ENCODE measurements at regions not wholly inside any gene's neighbourhood (a gene's known extent, or its start where the extent isn't known, plus 50 kb on each side); places are given as distances from the start of the nearest gene placed in this dataset.

DNA sequence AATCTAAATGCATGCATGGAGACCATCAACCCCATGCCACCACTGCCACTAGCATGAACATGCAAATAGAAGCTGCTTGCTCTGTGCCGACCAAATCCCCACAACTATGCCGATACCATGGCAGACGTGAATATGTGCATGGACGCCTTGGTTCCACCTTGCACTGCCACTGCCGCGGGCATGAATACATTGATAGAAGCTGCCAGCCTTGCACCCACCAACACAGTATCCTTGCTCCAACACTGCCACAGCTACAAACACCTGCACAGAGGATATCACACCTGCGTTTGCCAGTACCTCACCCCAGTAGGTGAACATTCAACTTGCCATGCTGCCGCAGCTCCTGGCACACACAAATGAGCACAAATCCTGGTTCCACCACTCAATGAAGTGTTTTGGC, 527.4 kb upstream of the REG3G start:
- no peak for FAIRE-seq

DNA sequence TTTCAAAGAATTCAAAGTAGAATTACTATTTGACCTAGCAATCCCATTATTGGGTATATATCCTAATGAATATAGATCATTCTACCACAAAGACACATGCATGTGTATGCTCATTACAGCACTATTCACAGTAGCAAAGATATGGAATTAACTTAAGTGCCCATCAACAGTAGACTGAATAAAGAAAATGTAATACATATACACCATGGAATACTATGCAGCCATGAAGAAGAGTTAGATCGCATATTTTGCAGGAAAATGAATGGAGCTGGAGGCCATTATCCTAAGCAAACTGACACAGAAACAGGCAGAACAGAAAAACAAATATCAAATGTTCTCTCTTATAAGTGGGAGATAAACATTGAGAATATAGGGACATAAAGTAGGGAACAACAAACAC, 519.2 kb upstream of the REG3G start:
- no peak for FAIRE-seq

DNA sequence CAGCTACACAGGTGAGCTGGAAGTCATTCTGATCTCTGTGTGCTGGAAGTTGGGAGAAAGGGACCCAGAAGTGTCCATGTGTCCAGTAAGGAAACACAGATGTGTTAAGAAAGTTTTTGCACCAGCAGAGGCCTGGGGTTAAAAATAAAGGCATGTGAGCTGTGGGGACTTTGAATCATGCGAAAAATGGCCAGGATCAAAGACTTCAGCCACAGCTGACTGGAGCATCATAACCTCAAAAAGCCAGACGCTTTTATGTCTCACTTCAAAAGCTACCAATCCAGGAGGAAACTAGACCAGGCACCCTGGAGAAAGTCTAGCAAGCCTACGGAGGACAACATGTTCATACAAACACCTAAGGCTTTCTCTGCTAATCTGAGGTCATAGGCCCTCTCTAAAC, 503.6 kb upstream of the REG3G start:
- FAIRE-seq = no peak

DNA sequence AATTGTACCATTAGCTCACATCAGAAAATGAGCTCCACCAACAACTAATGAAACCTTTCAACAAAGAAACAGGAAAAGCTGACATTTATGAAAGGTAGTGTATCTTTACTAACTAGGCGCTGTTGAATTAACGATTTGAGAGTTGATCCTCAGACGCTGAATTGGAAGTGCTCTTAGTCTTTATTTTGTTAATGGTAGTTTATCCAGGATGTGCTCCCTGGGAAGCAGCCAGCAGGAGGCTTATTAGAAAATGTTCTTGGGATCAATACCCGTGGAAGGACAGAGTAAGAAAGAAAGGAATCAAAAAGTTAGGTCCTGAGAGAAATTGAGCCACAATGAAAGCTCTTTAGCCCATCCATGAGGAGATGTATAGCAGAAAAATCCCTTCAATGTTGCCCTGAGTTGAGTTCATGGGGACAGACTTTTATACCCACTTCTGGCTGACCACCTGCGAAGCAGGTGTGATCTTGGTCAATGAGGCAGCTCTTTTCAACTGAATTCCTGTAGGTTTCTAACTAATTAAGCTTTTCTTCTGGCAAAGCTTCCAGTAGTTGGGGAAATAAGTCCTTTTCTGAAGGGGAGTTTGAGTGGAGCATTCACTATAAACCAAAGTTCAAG, 492.6 kb upstream of the REG3G start:
- FAIRE-seq = no peak

DNA sequence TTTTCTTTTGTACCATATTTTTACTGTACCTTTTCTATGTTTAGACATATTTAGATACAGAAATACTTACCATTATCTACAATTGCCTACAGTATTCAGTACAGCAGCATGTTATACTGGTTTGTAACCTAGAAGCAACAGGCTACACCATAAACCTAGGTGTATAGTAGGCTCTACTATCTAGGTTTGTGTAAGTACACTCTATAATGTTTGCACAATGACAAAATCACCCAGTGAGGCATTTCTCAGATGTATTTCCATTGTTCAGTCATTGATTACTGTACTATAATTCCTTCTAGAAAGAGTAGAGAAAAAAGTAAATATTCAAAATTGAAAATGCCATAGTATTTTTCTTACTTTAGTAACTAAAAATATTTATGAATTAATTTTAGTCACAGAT, 490.1 kb upstream of the REG3G start:
- FAIRE-seq = no peak

DNA sequence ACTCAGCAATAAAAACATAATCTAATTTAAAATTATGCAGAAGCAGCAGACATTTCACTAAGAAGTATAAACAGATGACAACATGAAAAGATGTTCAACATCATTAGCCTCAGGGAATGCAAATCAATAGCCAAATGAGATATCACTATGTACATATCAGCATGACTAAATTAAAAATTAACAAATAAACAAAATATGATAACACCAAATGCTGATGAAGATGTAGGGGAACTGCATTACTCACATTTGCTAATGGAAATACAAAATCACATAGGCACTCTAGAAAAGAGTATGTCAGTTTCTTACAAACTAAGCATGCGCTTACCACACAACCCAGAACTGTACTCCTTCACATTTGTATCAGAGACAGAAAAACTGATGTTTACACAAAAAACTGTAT, 487.2 kb upstream of the REG3G start:
- FAIRE-seq = no peak

DNA sequence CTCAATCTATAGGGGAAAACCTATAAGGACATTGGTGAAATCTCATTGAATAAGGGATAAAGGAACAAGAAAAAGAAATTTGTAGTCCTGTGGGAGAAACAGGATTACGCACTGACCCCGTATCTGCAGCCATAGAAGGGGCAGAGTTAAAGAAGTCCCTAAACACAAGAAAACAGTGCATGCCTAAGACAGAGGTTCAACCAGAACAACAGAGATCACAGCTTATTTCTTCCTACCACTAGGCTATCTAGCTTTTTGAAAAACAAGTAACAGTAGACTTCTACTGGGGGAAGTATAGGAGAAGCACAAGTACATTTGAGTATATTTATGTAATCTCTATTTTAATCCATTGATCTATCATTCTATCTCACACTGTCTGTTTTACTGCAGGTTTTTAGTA, 485.2 kb upstream of the REG3G start:
- FAIRE-seq = no peak

DNA sequence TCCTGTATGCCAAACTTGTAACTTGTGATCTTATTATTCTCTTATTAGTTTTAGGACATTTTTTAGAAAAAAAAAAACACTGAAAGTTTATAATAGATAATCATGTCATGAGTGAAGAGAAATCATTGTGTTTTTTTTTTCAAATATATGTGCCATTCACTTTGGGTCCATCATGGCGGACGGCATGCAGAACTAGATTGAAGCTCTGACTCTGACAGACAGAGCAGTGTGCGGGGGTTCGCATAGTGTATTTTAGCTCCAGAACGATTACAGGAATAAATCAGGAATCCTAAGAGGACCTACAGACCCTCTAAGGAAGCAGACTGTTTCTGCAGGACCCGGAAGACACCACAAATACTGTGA, 484.4 kb upstream of the REG3G start:
- no peak for FAIRE-seq

DNA sequence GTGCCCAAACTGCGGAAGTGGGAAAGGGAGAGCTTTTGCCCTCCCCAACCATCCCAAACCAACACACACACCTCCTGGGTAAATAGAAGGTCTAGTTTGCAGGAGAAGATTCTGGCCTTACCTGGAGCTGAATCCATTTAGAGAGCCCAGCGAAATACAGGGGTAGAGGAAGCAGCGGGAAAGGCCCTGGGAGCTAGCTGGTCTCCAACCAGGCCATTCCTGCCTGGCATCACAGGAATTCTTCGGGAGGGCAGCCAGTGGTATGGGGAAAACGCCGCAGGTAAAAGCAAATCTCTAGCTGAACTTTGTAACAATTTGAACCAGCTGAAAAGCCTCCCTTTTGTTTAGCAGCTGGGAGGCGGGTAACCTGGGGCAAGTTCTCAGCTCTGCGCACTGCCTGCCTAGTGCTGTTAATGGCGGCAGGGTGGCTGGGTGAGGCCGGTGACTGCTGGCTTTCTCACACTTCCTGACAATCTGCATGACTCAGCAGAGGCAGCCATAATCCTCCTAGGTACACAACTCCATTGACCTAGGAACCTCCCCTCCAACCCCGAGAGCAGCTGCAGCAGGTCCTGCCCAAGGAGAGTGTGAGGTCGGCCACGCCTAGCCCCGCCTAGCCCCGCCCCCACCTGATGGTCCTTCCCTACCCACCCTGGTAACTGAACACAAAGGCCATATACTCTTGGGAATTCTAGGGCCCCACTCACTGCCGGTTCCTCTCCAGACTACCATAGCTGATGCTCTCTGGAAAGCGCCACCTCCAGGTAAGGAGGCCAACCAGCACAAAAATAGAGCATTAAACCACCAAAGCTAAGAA, 483.8 kb upstream of the REG3G start:
- FAIRE-seq = no peak

DNA sequence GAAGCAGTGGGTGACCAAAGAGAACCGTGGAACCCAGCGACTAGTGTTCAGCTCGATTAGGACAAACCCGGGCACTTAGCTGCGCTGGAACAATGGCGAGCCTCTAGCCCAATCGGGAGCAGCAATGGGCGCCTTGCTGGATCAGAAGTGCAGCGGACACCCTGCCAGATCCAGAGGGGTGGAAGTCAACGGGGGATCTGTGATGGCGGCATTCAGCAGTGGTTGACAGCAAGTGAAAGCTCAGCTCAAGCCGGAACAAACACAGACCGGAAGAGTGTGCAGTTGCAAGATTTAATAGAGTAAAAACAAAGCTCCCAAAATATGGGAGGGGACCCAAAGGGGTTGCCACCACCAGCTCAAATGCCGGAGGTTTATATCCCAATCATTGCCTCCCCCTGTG, 478.7 kb upstream of the REG3G start:
- FAIRE-seq = no peak

DNA sequence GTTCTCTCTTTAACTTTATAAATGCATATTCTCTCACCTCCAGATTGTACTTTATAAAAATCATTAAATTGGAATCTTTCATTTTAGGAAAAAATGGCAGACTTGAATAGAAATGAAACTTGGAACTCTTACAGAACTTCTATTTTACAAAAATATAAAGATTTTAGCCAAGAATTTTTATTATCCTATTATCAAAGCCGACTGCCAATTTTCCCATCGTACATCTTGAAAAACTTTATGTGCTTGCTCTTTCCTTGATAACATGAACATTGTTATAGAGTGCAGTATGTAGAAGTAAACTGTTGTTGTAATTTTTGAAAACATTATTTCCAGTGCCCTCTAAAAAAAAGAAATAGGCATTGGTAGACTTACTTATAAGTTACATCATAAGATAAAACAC, 475.7 kb upstream of the REG3G start:
- no peak for FAIRE-seq

DNA sequence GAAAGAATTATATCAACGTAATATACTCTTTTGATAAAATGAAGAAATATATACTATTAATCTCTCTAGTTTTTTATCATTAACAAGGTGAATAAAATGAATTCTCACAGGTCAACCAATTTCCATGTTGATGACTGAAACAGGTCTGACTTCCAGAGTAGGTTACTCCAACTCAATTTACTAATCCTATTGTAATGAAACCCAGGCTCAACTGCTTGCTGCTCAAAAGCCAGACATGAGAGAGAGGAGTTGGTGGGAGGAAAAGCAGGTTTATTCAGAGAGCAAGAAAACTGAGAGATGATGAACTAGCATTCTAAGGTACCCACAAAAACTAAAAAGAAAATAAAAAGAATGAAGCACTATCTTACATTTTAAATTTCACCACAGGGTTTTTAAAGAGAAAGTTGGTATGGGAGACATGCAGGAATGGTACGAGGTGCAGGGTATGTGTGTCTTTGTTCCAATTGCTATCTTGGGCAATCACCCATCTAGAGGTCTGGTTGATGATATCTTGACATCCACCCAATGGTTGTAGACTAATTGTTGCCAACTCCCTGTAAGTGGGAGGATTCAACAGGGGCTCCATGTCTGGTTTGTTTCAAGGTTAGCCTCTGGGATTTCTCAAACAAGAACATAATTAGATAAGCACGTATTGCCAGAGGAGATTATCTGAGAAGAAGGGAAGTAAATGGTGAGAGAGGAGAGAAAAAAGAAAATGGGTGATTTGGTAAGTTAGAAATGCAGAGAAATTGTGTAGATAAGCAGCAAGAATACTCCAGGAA, 471.4 kb upstream of the REG3G start:
- FAIRE-seq = no peak

DNA sequence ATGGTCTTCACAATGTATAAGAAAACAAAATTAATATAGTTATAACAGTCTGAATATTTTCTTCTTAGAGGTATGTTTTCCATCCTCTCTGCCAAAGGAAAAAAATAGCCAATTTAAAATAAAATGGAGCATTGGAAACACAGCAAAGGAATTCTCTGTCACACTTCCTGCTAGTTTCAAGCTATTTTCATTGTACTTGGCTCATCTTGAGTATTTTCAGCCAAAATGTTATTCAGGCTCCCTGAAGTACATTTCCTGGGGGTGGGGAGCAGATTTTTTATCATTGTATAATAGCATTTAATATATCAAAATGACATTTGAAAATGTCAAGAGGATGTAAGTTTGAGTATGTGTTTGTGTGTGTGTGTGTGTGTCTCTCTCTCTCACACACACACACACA, 463.6 kb upstream of the REG3G start:
- no peak for FAIRE-seq

DNA sequence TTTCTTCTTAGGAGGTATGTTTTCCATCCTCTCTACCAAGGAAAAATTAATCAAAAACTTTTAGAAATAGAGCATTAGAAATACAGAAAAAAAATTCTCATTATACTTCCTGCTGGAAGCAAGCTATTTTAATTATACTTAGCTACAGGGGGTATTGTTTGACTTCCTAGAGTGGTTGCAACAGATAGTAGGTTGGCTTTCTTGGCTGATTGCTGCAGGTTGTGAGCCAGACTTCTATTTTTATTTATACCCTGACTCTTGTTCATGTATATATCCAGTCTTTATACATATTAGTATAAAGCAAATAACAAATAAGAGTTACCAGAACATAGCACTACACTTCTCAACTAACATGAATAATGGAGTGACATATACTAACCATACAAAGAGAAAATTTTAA, 460.8 kb upstream of the REG3G start:
- no peak for FAIRE-seq

DNA sequence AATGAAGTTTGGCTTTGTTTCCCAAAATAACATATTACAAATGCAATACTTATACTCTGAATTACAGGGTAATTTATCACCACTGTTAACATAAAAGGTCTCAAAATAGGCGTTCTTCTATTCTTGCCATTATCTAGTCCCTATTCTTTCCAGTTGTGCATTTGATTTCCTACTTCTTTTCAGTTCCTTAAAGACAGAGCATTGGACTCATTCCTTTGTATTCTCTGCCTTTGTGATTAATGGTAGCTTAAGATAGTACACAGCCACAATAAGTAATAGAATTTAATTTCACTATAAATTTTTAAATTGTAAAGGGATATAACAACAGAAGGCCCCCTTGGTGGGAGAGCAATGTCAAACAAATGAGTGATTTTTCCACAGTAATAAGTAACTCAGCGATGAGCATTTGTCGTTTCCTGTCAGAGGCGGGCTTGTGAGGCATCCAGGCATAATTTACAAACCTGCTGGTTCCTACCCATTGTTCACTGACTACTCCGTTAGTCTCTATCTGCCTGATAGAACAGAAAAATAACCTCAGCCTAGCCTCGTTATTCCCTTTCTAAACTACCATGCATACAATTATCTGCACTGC, 456.6 kb upstream of the REG3G start:
- no peak for FAIRE-seq

DNA sequence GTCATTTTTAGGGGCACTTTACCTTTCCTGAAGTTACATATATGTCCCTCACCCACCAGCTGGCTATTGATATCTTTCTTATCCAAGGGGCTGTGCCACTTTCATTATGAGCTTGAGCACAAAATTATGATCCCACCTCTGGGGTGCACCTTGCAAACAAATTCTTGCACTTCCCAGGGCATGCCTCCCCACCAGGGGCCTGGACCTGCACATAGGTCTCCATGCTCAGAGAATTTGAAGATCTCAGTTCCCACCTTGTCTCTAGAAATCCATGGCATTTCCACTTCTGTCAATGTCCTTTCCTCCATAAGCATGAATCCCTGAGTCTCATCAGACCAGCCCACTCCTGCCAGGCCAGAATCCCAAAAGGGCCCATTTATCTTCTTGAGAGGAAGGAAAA, 449.1 kb upstream of the REG3G start:
- FAIRE-seq = no peak

DNA sequence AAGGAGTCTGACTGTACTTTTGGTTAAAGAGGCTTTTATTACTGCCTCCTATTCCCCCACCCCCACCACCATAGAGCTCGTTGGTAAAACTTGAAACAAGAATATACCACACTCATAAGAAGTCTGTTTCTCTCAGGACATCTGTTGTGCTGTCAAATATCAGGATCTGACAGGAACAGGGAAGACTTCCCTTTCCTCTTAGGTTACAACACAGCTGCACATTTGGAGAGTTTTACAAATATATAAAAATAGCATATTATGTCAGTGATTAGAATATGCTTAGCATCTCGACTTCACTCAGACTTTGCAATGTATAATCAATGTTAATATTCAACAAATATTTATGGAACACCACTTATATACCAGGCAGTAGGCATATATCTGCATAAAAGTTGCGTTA, 439.6 kb upstream of the REG3G start:
- FAIRE-seq = no peak

DNA sequence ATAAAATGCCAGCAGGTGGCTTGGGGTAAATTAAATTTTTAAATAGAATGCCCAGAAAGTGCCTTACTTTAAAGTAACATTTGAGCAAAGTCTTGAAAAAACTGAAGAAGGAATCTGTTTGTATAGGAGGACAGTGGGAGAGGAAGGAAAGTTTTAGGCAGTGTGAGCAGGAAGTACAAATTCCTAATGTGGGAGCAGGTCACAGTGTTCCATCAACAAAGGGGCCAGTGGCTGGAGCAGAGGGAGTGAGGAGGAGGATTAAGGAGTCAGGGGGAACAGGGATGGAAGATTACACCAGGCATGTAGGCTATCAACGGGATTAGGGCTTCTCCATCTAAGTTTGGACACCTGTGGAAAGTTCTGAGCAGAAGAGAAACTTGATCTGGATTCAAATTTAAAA, 439.2 kb upstream of the REG3G start:
- no peak for FAIRE-seq

DNA sequence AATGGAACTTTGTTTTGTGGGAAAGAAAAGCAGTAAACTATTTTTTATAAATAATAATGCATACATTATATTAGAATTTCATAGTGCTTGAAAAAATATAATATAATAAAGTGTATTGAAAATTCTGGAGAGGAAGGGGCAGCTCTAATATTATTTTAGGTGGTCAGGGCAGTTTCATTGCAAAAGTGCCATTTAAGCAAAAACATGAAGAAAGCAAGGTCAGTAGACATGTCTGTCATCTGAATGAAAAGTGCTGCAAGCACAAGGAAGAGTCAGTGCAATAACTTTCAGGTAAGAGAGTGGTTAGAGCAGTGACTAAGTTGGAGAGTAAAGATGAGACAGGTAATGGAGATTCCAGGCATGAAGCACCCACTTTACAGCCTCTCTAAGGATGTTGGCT, 435.6 kb upstream of the REG3G start:
- no peak for FAIRE-seq

DNA sequence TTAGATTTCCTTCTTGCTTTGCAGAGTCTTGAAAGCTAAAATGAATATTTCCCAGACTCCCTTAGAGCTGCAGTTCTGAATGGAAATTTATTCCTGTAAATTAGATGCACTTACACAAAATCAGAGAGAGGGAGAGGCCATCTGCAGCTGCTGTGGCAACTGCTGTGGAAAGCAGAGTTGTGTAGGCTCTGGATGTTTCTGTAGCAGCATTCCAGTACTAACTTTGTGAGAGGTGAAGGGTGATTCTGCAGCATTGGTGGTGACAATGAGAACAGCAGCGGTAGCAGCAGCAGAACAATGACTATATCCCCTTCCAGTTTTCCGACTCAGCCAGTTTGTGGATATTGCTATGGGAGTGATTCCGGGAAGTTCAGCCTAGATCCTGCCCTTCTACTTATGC, 433.0 kb upstream of the REG3G start:
- no peak for FAIRE-seq

DNA sequence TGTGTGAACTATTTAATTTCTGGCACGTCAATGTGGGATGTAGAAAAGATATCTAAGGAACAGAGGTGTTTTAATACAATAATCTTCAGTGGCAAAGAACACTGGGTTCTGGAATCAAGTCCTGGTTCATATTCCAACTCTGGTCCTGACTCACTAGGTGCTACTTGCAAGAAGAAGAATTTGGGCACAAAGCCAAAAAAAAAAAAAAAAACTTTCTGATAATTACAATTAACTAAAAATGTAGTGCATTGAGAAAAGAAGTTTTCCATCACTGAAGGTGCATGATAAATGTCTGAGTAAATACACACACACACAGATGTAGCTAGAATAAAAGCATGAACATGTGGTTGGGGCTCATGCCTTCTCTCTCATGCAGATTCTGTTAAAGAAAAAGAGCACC, 424.4 kb upstream of the REG3G start:
- FAIRE-seq = no peak

DNA sequence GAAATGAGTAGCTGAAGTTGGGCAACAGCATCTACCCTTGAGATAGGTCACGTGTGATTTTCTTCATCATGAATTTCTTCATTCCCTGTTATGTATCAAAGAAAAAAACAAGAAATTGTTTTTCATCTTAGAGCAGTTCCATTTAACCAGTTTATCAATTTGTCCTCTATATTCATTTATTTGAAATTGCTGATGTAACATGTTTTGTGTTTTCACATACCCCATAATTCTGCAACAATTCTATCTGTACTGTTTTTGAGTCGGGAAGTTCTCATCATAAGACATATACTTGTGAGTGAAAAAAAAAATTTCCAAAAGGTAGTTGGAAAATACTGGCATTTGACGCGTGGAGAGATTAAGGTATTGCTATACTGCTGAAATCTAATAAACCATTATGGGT, 422.6 kb upstream of the REG3G start:
- FAIRE-seq = no peak

DNA sequence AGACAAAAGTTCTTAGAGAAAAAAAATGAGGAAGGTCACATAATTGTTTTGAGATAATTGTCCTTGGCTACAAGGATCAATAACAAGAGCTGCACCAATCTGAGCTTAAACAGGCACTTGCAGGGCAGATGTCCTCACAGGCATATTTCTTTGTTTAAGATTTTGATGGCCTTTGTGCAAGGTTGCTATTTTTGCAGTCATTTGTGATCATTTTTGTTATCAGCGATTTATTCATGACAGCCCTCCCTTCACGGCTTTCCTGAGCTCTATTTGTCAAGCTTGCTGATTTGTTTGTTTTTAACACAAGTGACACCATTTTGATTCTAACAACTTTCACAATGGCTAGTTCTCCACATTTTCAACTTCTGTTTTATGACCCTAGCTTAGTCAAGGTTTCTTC, 418.6 kb upstream of the REG3G start:
- no peak for FAIRE-seq

DNA sequence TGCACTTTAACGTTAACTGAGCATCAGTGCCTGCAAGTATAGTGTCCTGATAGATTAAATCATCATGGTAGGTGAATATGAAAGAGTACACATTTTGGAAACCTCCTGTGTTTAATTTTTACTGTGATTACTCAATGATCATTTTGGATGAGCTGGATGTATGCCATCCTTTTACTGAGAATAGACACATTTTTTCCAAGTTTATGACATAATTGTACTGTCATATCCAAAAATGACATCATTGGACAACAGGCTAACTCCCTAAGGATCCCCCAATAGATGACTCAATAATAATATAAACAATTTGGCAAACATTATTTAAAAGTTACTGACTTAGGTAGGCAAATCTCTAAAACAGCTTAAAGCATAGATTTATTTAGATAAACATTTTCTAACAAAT, 410.8 kb upstream of the REG3G start:
- FAIRE-seq = no peak
